ENCODE measurements at regions not wholly inside any gene's neighbourhood (a gene's known extent, or its start where the extent isn't known, plus 50 kb on each side); places are given as distances from the start of the nearest gene placed in this dataset.

- H3K36me3 ChIP-seq (ENCODE audit: insufficient read depth, low read length): no peaks in the 10 kb centered on the region
These were observed 742.2 kb upstream of the EPHA6 start for GRCh38 chr3:96072226-96072625.

GRCh38 chr3:96083610-96084009, 730.8 kb upstream of the EPHA6 start:
- Histone ChIP-seq H3K9ac (ENCODE audit: low read length) (no peak overlapping the region), H3K27me3 (ENCODE audit: control insufficient read depth in 1 of 2, insufficient read depth in 2 of 2, low read length in 2 of 2) (no peaks in the 10 kb centered on the region), H3K9me3 (ENCODE audit: low read length) (no peaks in the 10 kb centered on the region), H3K27ac (ENCODE audit: low read depth, low read length) (no peak overlapping the region), H3K4me1 (ENCODE audit: insufficient read depth, low read length) (no peaks in the 10 kb centered on the region), H3K4me3 (ENCODE audit: low read depth in 1 of 2, low read length in 2 of 2) (no peak overlapping the region), H3K36me3 (ENCODE audit: insufficient read depth, low read length) (no peaks in the 10 kb centered on the region)

More at GRCh38 chr3:96072226-96072625, 742.2 kb upstream of the EPHA6 start:
- Histone ChIP-seq H3K9ac (ENCODE audit: low read length) (no peak overlapping the region), H3K27ac (ENCODE audit: low read depth, low read length) (no peak overlapping the region), H3K4me1 (ENCODE audit: insufficient read depth, low read length) (no peaks in the 10 kb centered on the region), H3K9me3 (ENCODE audit: low read length) (no peaks in the 10 kb centered on the region), H3K4me3 (ENCODE audit: low read depth in 1 of 2, low read length in 2 of 2) (no peak overlapping the region), H3K27me3 (ENCODE audit: control insufficient read depth in 1 of 2, insufficient read depth in 2 of 2, low read length in 2 of 2) (no peaks in the 10 kb centered on the region)

GRCh38 chr3:96086018-96086417, 728.4 kb upstream of the EPHA6 start:
- Histone ChIP-seq H3K27me3 (ENCODE audit: control insufficient read depth in 1 of 2, insufficient read depth in 2 of 2, low read length in 2 of 2) (no peaks in the 10 kb centered on the region), H3K4me3 (ENCODE audit: low read depth in 1 of 2, low read length in 2 of 2) (no peak overlapping the region), H3K4me1 (ENCODE audit: insufficient read depth, low read length) (no peaks in the 10 kb centered on the region), H3K9me3 (ENCODE audit: low read length) (no peaks in the 10 kb centered on the region), H3K27ac (ENCODE audit: low read depth, low read length) (no peak overlapping the region), H3K36me3 (ENCODE audit: insufficient read depth, low read length) (no peaks in the 10 kb centered on the region), H3K9ac (ENCODE audit: low read length) (no peak overlapping the region)

GRCh38 chr3:96101006-96101560, 713.3 kb upstream of the EPHA6 start:
- Histone ChIP-seq H3K36me3 (ENCODE audit: insufficient read depth, low read length) (no peaks in the 10 kb centered on the region), H3K27me3 (ENCODE audit: control insufficient read depth in 1 of 2, insufficient read depth in 2 of 2, low read length in 2 of 2) (no peaks in the 10 kb centered on the region), H3K4me1 (ENCODE audit: insufficient read depth, low read length) (no peaks in the 10 kb centered on the region), H3K4me3 (ENCODE audit: low read depth in 1 of 2, low read length in 2 of 2) (no peak overlapping the region), H3K9ac (ENCODE audit: low read length) (no peak overlapping the region), H3K27ac (ENCODE audit: low read depth, low read length) (no peak overlapping the region), H3K9me3 (ENCODE audit: low read length) (no peaks in the 10 kb centered on the region)

GRCh38 chr3:96106701-96107100, 707.7 kb upstream of the EPHA6 start:
- Histone ChIP-seq H3K4me1 (ENCODE audit: insufficient read depth, low read length) (no peaks in the 10 kb centered on the region), H3K27me3 (ENCODE audit: control insufficient read depth in 1 of 2, insufficient read depth in 2 of 2, low read length in 2 of 2) (no peaks in the 10 kb centered on the region)

More at GRCh38 chr3:96106701-96107100, 707.7 kb upstream of the EPHA6 start:
- Histone ChIP-seq H3K36me3 (ENCODE audit: insufficient read depth, low read length) (no peaks in the 10 kb centered on the region), H3K4me3 (ENCODE audit: low read depth in 1 of 2, low read length in 2 of 2) (no peak overlapping the region), H3K9me3 (ENCODE audit: low read length) (no peaks in the 10 kb centered on the region), H3K9ac (ENCODE audit: low read length) (no peak overlapping the region), H3K27ac (ENCODE audit: low read depth, low read length) (no peak overlapping the region)

All from muscle layer of colon (tissue), 2 donors.